GM12873 (cell line): ENCODE measurements at regions not wholly inside any gene's neighbourhood (a gene's known extent, or its start where the extent isn't known, plus 50 kb on each side); places are given as distances from the start of the nearest gene placed in this dataset.

ENCODE experiments used
- TF ChIP-seq, protein P1 (sequence below): IDR thresholded peaks from 2 replicates; pipeline ENCODE4 v1.5.1; 2012; ENCODE audit warnings: low read depth, mild to moderate bottlenecking, moderate library complexity, low read length, control low read depth; ENCODE audit not compliant: insufficient read depth; ENCODE audit errors: missing control alignments

DNA sequence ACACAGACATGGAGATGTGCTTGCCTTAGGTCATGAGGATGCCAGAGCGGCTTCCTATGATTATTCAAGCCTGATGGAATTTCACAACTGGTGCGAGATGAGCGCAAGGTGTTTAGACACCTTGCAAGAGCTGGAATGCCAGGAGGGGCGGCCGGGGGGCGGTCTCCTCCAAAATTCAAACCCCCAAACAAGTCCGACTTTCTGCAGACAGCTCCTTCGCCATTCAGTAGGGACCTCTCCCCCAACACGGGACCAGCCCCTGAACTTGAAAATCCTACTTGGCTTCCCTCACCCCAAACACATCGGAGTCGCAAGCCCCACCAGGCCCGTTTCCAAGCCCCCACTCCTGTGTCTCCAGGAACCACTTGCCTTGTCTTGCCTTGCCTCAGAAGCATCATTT is 64.8 kb upstream of the ID2 start:
- TF ChIP-seq, protein P1, sequence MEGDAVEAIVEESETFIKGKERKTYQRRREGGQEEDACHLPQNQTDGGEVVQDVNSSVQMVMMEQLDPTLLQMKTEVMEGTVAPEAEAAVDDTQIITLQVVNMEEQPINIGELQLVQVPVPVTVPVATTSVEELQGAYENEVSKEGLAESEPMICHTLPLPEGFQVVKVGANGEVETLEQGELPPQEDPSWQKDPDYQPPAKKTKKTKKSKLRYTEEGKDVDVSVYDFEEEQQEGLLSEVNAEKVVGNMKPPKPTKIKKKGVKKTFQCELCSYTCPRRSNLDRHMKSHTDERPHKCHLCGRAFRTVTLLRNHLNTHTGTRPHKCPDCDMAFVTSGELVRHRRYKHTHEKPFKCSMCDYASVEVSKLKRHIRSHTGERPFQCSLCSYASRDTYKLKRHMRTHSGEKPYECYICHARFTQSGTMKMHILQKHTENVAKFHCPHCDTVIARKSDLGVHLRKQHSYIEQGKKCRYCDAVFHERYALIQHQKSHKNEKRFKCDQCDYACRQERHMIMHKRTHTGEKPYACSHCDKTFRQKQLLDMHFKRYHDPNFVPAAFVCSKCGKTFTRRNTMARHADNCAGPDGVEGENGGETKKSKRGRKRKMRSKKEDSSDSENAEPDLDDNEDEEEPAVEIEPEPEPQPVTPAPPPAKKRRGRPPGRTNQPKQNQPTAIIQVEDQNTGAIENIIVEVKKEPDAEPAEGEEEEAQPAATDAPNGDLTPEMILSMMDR: no peak

DNA sequence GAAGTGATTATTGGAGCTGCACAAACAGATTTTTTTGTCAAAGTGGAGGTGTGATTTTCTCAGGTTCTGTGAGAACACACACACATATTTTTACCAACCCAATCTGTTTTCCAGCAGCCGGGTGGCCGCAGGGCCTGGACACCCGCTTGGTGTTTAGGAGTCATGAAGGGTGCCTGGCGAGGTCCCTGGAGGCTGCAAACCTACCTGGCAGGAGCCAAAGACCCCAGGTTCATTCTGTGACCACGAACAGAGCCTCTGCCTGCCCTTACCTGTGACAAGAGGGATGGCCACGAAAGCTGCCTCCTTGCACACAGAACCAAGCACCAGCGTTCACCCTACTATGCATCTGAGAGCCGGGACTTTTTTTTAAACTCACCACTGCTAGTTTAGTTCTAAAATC is 64.3 kb upstream of the ID2 start:
- TF ChIP-seq, protein P1: no peak

DNA sequence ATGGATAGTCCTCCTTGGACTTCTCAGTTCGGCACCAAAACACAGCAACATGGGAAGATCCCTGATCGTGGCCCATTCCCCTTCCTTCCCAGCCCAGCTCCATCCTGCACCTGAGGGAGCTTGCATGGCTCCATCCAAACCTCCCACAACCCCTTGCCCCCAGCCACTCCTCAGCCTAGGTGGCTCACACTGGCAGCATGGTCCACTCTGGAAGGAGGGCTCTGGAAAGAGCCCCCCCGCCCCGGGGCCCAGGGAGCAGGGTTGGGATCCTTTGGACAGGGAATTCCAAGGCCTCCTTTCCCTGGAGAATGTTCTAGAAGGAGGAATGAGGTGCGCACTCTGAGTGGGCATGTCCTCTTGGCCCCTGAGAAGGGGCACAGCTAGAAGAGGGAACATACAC is 62.8 kb upstream of the ID2 start:
- TF ChIP-seq, protein P1: no peak

DNA sequence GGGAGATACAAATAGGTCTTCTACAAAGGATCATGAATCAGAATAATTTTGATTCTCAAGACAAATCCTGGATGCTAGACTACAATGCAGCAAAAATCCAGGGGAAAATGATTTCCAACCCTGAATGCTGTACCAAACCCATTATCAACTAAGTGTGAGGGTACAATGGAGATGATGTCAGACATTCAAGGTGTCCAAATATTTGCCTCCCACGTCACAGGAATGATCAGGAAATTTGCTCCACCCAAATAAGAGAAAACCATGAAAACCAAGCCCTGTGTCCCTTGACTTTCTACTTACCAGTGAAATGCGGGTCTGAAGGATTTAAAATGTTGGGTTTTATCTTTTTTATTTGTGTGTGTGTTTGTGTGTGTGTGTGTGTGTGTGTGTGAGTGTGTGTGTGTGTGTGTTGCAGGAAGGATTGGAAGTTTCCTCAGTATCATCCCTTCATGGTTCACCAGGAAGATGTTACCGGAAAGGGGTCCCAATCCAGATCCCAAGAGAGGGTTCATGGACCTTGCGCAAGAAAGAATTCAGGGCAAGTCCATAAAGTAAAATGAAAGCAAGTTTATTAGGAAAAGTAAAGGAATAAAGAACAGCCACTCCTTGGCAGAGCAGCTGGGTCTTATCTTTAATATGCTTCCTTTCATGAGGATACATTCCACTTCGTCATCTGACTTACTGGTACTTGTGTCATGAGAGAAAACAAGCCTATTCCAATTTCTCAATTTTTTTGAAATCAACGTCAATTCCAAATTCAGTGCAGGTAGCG is 61.1 kb upstream of the ID2 start:
- TF ChIP-seq, protein P1: no peak

DNA sequence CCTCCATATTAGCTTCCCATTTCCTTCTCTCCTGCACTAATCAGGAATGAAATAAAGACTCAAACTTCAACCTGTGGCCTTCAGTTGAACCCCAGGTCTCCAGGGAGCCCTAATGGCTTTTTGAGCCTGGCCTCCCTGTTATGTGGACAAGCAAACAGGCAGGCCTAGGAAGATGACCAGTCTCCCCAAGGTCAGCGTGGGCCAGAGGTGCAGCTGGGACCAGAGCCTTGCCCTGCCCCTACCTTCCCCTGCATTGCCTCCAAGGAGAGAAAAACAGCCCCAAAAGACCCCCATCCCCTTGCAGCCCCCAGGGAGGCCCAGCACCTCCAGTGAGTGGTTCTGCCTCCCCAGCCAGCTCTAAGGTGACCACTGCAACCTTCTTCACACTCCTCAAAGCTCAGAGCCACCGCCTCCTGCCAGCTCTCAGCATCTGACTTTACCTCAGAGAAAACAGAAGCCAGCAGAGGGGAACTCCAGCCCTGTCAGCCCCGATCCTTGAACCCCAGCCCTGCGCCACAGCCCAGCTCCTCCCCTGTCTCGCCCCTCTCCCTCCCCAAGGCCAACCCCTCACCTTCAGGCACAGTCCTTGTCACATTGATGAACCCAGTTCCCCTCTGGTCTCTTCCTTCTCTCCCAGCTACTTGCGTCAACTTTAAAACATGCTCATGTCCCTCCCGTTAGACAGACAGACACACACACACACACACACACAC is 59.5 kb upstream of the ID2 start:
- TF ChIP-seq, protein P1: no peak

DNA sequence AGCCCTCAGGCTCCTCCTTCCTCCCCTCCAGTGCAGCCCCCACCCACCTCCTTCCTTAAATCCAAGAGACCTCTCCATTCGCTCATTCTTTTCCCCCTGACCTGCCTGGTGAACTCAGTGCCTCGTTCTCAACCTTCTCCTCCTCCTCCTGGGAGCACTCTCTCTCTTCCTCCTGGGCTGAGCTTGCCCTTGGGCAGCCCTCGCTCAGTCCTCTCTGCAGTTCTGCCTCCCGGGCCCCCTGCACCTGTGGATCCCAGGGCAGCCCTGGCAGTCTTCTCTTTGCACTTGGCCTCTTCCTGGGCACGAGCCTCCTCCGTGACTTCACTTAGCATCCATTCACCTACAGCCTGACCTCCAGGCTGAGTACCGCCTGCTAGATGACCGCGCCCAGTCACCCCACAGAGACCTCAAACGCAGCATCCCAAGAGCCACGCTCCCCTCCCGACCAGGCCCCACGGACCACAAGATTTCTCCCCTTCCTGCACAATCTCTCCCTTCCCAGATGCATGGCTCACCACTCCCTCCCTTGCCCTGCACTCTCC is 58.9 kb upstream of the ID2 start:
- TF ChIP-seq, protein P1: no peak

DNA sequence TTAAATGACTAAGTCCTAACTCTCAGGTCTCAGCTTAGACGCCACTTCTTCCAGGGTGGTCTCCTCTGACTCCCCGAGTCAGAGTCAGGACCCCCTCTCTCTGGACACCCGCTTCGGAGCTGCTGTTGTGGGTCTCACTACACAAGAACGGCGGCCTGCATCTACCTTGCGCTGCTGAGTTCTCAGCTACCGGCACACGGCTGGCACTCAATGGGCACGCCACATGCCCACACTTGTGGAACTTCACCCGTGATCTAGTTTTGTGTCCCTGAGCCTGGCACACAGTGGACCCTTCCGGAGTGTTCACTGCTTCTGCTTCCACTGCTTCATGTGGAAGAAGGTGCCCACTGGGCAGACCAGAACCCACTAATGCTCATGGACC is 58.3 kb upstream of the ID2 start:
- TF ChIP-seq, protein P1: no peak
